GM12872 (cell line): ENCODE measurements at regions not wholly inside any gene's neighbourhood (a gene's known extent, or its start where the extent isn't known, plus 50 kb on each side); places are given as distances from the start of the nearest gene placed in this dataset.

Experiments
- CTCF ChIP-seq: IDR thresholded peaks from 3 replicates; pipeline ENCODE4 v1.5.1; 2011; ENCODE audit warnings: low read depth, mild to moderate bottlenecking, low read length, moderate library complexity; ENCODE audit not compliant: insufficient read depth

DNA sequence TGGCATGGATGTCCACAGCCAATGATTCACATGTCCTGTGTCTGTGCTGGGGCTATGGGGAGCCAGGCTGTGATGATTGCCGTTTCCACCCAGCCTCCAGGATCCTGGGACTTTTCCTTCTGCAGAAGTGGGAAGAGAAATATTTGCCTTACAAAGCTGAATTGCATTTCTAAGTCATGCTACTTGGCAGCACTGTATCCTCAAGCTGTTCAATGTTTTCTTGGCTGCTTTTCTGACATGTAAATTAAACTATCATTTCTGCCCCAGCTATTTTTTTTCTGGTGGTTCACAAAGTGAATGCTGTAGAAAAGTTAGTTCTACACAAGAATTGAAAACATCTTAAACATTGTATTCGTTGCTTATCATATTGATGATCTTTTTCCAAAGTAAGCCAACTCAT is 51.9 kb upstream of the TCERG1L start:
- no peak for TF ChIP-seq CTCF

GRCh38 chr10:131371571-131371970 is 60.0 kb upstream of the TCERG1L start:
- no peak for TF ChIP-seq CTCF

DNA sequence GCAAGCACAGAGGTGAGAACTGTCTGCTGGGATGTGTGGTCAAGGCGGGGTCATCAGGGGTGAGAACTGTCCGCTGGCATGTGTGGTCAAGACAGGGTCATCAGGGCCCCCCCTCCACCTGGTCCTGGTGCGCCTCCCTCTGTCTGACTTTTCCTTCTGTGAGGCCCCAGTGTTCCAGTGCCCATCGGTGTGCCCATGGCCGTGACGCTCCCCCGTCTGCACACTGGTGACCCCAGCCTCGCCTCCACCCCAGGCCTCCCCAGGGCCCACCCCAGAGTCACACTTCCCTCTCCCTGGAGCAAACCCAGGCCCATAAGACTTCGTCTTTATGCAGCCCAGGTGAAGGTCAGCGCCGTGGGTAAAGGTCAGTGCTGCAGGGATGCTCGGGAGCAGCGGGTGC is 70.1 kb upstream of the TCERG1L start:
- TF ChIP-seq CTCF: no peak

GRCh38 chr10:131387018-131387529 is 75.6 kb upstream of the TCERG1L start:
- no peak for TF ChIP-seq CTCF

- no peak for TF ChIP-seq CTCF
These were observed 80.4 kb upstream of the TCERG1L start for GRCh38 chr10:131391936-131392335.

- no peak for TF ChIP-seq CTCF
These were observed 84.9 kb upstream of the TCERG1L start for GRCh38 chr10:131396121-131397050.

DNA sequence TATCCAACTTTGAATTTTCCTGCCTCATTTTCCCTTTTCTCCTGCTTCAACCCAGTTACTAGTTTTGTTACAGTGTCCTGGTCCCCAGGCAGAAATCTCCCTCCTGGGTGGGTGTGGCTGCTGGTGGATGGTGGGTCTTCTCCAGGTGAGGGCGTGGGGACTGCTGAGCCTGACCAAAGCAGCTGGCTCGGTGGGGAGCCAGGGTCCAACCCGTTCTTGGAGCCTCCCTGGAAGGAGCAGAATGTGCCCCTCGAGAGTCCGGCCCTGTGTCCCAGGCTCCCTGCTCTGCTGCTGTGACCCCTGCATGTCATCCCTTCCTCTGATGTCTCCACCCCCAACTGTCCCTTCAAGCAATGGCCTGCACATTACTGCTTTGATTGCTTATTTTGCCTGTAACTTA is 86.6 kb upstream of the TCERG1L start:
- TF ChIP-seq CTCF: no peak
